ENCODE measurements at regions not wholly inside any gene's neighbourhood (a gene's known extent, or its start where the extent isn't known, plus 50 kb on each side); places are given as distances from the start of the nearest gene placed in this dataset.

DNA sequence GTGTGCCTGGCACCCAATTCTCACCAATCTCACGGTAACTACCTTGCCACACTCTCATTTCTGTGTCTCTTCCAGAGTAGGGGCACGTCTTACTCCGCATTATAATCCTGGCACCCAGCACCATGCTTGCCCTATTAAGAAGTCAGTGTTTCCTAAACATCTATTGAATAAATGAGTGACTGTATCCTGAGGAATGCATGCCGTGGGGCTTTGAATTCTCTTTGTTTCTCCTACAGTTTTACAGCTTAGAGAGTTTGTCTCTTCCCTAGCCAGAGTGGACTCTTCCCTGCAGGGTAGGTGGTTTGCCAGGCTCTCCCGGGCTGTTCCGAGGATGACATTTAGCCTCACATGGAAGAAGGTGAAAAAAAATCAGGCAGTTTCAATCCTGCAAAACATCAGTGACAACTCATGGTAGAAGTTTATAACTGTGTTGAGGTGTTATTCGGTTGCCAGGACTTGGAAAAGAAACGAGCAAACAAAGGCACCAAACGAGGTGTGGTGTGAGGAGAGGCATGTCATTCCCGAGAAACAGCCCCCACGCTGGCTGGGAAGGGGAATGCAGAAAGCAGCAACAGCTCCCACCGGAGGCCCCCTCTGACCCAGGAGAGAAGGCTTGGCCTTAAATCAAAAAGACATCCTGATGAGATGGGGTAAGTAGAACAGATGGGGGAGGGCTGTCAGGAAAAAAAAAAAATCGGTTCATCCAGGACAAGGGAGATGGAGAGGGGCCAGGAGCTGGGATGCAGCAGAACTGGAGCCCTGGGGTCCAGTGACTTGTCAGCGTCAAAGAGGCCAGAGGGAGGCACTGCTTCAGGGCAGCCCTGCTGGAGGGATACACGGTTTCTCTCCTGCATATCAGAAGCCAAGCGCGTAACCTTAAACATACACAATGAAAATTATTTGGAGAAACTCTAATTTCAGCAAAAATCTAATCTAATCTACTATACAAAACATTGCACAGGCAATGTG is 168.4 kb upstream of the ARRDC4 start:
- H3K27me3 Mint-ChIP-seq (ENCODE audit: unreplicated experiment), result no peaks in the 10 kb centered on the region
- H3K36me3 Mint-ChIP-seq (ENCODE audit: unreplicated experiment), result no peaks in the 10 kb centered on the region

DNA sequence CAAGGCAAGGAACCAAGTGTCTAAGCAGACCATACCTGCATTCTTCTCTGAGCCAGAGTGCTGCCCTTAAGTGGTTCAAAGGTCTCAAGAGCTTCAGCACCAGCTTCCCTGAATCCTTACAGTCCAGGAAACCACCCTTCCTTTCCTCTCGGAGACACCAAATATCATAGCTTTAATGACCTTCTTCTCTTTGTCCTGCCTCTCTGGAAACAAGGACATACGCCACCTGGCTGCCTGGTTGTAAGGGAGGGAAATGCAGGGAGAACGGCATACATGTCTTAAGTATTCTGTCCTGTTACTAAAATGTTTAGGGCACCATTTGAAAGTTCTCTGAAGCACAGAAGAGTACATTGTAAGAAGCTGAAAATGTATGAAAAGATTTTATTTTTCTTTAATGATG is 155.6 kb upstream of the ARRDC4 start:
- Mint-ChIP-seq H3K27ac (ENCODE audit: unreplicated experiment) (no peak overlapping the region), H3K9me3 (ENCODE audit: unreplicated experiment) (peaks cover 6% of the 10 kb centered on the region), H3K4me1 (ENCODE audit: unreplicated experiment) (no peaks in the 10 kb centered on the region), H3K27me3 (ENCODE audit: unreplicated experiment) (no peaks in the 10 kb centered on the region), H3K36me3 (ENCODE audit: unreplicated experiment) (no peaks in the 10 kb centered on the region), H3K4me3 (ENCODE audit: unreplicated experiment) (no peak overlapping the region)
- TF ChIP-seq, protein P1, sequence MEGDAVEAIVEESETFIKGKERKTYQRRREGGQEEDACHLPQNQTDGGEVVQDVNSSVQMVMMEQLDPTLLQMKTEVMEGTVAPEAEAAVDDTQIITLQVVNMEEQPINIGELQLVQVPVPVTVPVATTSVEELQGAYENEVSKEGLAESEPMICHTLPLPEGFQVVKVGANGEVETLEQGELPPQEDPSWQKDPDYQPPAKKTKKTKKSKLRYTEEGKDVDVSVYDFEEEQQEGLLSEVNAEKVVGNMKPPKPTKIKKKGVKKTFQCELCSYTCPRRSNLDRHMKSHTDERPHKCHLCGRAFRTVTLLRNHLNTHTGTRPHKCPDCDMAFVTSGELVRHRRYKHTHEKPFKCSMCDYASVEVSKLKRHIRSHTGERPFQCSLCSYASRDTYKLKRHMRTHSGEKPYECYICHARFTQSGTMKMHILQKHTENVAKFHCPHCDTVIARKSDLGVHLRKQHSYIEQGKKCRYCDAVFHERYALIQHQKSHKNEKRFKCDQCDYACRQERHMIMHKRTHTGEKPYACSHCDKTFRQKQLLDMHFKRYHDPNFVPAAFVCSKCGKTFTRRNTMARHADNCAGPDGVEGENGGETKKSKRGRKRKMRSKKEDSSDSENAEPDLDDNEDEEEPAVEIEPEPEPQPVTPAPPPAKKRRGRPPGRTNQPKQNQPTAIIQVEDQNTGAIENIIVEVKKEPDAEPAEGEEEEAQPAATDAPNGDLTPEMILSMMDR (IDR thresholded peaks at IDR 0.05), result no peak
- no peak for DNase-seq (ENCODE audit: extremely low spot score, unreplicated experiment)

More for the DNA sequence above, 168.4 kb upstream of the ARRDC4 start:
- no peak overlapping the region for H3K4me3 Mint-ChIP-seq (ENCODE audit: unreplicated experiment)
- no peaks in the 10 kb centered on the region for H3K4me1 Mint-ChIP-seq (ENCODE audit: unreplicated experiment)
- TF ChIP-seq, protein P1 (IDR thresholded peaks at IDR 0.05), result no peak
- DNase-seq (ENCODE audit: extremely low spot score, unreplicated experiment), result no peak
- H3K9me3 Mint-ChIP-seq (ENCODE audit: unreplicated experiment), result no peaks in the 10 kb centered on the region
- no peak overlapping the region for H3K27ac Mint-ChIP-seq (ENCODE audit: unreplicated experiment)

DNA sequence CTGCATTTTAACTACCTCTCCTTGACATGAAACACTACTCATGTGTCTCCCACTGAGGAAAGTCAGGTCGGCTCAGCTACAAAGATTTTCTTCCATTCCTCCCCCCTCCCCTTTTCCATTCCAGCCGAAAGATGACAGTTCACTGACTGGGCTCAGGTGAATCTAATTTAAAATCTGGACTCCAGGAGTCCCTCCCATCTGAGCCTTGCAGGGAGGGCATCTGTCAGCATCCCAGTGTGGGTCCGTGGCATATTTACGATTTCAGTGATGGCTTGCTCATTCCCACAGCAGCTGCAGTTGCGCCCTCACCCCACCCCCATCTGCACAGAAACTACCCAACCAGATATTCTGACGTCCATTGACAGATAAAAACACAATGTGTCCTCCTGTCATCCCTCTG is 153.7 kb upstream of the ARRDC4 start:
- Mint-ChIP-seq H3K27me3 (ENCODE audit: unreplicated experiment) (no peaks in the 10 kb centered on the region), H3K27ac (ENCODE audit: unreplicated experiment) (no peak overlapping the region), H3K4me3 (ENCODE audit: unreplicated experiment) (no peak overlapping the region), H3K36me3 (ENCODE audit: unreplicated experiment) (no peaks in the 10 kb centered on the region), H3K9me3 (ENCODE audit: unreplicated experiment) (peaks cover 10% of the 10 kb centered on the region), H3K4me1 (ENCODE audit: unreplicated experiment) (no peaks in the 10 kb centered on the region)
- no peak for DNase-seq (ENCODE audit: extremely low spot score, unreplicated experiment)
- TF ChIP-seq, protein P1 (IDR thresholded peaks at IDR 0.05), result no peak

DNA sequence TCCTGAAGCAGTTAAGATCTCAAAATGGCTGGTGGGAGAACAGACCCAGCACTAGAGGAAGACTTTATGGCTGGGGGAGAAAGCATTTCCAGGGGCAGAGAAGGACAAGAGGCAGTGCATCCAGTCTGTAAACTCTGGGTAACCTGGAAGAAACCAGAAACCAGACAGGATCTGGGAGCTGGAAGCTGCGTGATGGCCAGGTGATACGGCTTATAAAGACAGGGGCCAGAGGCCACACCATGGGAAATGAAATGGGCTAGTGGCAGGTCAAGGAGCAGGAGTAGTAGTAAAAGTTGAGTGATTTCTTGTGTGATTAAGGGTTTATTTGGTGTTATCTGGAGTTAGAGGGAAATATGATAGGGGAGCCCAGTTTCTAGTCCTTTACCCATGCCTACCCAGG is 144.7 kb upstream of the ARRDC4 start:
- H3K36me3 Mint-ChIP-seq (ENCODE audit: unreplicated experiment), result no peaks in the 10 kb centered on the region
- no peak overlapping the region for H3K27ac Mint-ChIP-seq (ENCODE audit: unreplicated experiment)
- no peak for DNase-seq (ENCODE audit: extremely low spot score, unreplicated experiment)
- peaks cover 14% of the 10 kb centered on the region for H3K9me3 Mint-ChIP-seq (ENCODE audit: unreplicated experiment)
- no peak overlapping the region for H3K4me3 Mint-ChIP-seq (ENCODE audit: unreplicated experiment)
- no peaks in the 10 kb centered on the region for H3K4me1 Mint-ChIP-seq (ENCODE audit: unreplicated experiment)
- H3K27me3 Mint-ChIP-seq (ENCODE audit: unreplicated experiment), result peaks cover 9% of the 10 kb centered on the region
- TF ChIP-seq, protein P1 (IDR thresholded peaks at IDR 0.05), result no peak

DNA sequence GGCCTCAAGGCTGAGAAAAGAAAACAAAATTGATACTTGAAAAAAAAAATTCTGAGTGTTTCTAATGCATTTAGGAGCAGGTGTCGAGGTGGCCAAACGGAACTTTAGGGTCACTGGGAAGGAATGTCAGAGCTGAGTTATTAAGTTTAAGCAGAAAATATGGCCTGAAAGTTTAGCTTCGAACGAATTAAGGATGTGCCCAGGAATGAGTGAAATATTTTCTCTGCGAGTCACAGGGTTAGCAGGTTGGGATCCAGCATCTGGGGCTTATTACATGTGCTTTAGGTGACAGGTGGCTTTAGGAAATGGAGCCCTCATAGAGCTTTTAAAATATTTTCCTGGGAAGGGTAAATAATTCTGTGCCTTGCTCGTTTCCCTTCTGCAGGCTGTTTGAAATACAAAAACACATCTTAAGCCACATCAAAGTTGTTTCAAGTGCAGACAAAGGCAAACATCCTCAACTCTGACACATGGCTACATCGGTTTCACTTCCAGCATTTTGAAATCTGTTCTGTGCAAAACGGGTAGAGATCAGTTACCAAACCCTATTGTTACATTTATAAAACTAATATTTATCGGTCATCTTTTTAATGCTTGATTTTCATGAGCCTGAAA is 143.1 kb upstream of the ARRDC4 start:
- no peaks in the 10 kb centered on the region for H3K4me1 Mint-ChIP-seq (ENCODE audit: unreplicated experiment)
- no peak for DNase-seq (ENCODE audit: extremely low spot score, unreplicated experiment)
- H3K4me3 Mint-ChIP-seq (ENCODE audit: unreplicated experiment), result no peak overlapping the region
- peaks cover 5% of the 10 kb centered on the region for H3K9me3 Mint-ChIP-seq (ENCODE audit: unreplicated experiment)
- H3K36me3 Mint-ChIP-seq (ENCODE audit: unreplicated experiment), result no peaks in the 10 kb centered on the region
- TF ChIP-seq, protein P1 (IDR thresholded peaks at IDR 0.05), result no peak
- no peak overlapping the region for H3K27ac Mint-ChIP-seq (ENCODE audit: unreplicated experiment)
- H3K27me3 Mint-ChIP-seq (ENCODE audit: unreplicated experiment), result peaks cover 9% of the 10 kb centered on the region

All from osteocyte (in vitro differentiated cells).